UCSD-AML1 (cell line): ENCODE measurements at regions not wholly inside any gene's neighbourhood (a gene's known extent, or its start where the extent isn't known, plus 50 kb on each side); places are given as distances from the start of the nearest gene placed in this dataset.
"Not testable (repeated sequence)": the region's sequence is repeated elsewhere in the genome, so short reads cannot be mapped to it uniquely, and the experiment has no call there.

Experiments used
- DNase-seq: peaks from one replicate; lab custom pipeline; 2025; ENCODE audit not compliant: unreplicated experiment; lab: John Stamatoyannopoulos, UW

GRCh38 chr14:84080944-84081343 is 1449.0 kb upstream of the FLRT2 start:
- DNase-seq = no peak

- no peak for DNase-seq
Measured at GRCh38 chr14:84084056-84084630, 1445.8 kb upstream of the FLRT2 start.

GRCh38 chr14:84085493-84085892 is 1444.5 kb upstream of the FLRT2 start:
- DNase-seq = no peak

- no peak for DNase-seq
Measured at GRCh38 chr14:84086714-84087113, 1443.2 kb upstream of the FLRT2 start.

- no peak for DNase-seq
Measured at GRCh38 chr14:84087986-84088531, 1441.9 kb upstream of the FLRT2 start.

- no peak for DNase-seq
Measured at GRCh38 chr14:84090837-84091236, 1439.1 kb upstream of the FLRT2 start.

- no peak for DNase-seq
Measured at GRCh38 chr14:84095681-84096080, 1434.3 kb upstream of the FLRT2 start.

- DNase-seq = no peak
Measured at GRCh38 chr14:84098261-84098660, 1431.7 kb upstream of the FLRT2 start.

- DNase-seq = not testable (repeated sequence)
Measured at GRCh38 chr14:84099560-84099959, 1430.4 kb upstream of the FLRT2 start.

GRCh38 chr14:84107835-84108343 is 1422.1 kb upstream of the FLRT2 start:
- DNase-seq = no peak

GRCh38 chr14:84108746-84109457 is 1421.0 kb upstream of the FLRT2 start:
- DNase-seq = no peak

GRCh38 chr14:84112589-84112988 is 1417.4 kb upstream of the FLRT2 start:
- DNase-seq = no peak

- no peak for DNase-seq
Measured at GRCh38 chr14:84125676-84126075, 1404.3 kb upstream of the FLRT2 start.

GRCh38 chr14:84127495-84127894 is 1402.4 kb upstream of the FLRT2 start:
- no peak for DNase-seq

- no peak for DNase-seq
Measured at GRCh38 chr14:84128050-84128449, 1401.9 kb upstream of the FLRT2 start.

- no peak for DNase-seq
Measured at GRCh38 chr14:84129007-84129406, 1400.9 kb upstream of the FLRT2 start.

- DNase-seq = no peak
Measured at GRCh38 chr14:84129941-84130340, 1400.0 kb upstream of the FLRT2 start.

- DNase-seq = no peak
Measured at GRCh38 chr14:84131924-84132323, 1398.0 kb upstream of the FLRT2 start.

- DNase-seq = no peak
Measured at GRCh38 chr14:84144166-84144565, 1385.8 kb upstream of the FLRT2 start.

- no peak for DNase-seq
Measured at GRCh38 chr14:84152452-84152851, 1377.5 kb upstream of the FLRT2 start.

- DNase-seq = no peak
Measured at GRCh38 chr14:84162633-84163032, 1367.3 kb upstream of the FLRT2 start.

- no peak for DNase-seq
Measured at GRCh38 chr14:84167026-84167425, 1362.9 kb upstream of the FLRT2 start.
